ENCODE measurements at regions not wholly inside any gene's neighbourhood (a gene's known extent, or its start where the extent isn't known, plus 50 kb on each side); places are given as distances from the start of the nearest gene placed in this dataset.

GRCh38 chr4:136112116-136112515, 1420.2 kb downstream of the PCDH18 start:
- no peaks in the 10 kb centered on the region for H3K4me1 Mint-ChIP-seq (ENCODE audit: low read depth)
- H3K27ac Mint-ChIP-seq: no peak overlapping the region
- ATAC-seq (replicated peaks in 1 of 2): no peak

GRCh38 chr4:136106753-136107152, 1425.5 kb downstream of the PCDH18 start:
- H3K36me3 Mint-ChIP-seq (ENCODE audit: insufficient read depth in 2 of 2): no peaks in the 10 kb centered on the region
- no peak overlapping the region for H3K4me3 Mint-ChIP-seq
- H3K4me1 Mint-ChIP-seq (ENCODE audit: low read depth): no peaks in the 10 kb centered on the region
- H3K27me3 Mint-ChIP-seq (ENCODE audit: low read depth): no peaks in the 10 kb centered on the region
- no peak for DNase-seq
- H3K27ac Mint-ChIP-seq: no peak overlapping the region
- no peaks in the 10 kb centered on the region for H3K9me3 Mint-ChIP-seq
- no peak for ATAC-seq (replicated peaks in 1 of 2)

More at GRCh38 chr4:136112116-136112515, 1420.2 kb downstream of the PCDH18 start:
- Mint-ChIP-seq H3K36me3 (ENCODE audit: insufficient read depth in 2 of 2) (no peaks in the 10 kb centered on the region), H3K4me3 (no peak overlapping the region), H3K9me3 (peaks cover 0 to 1% of the 10 kb centered on the region in 2 donors), H3K27me3 (ENCODE audit: low read depth) (no peaks in the 10 kb centered on the region)
- no peak for DNase-seq

- Mint-ChIP-seq H3K27me3 (ENCODE audit: low read depth) (no peaks in the 10 kb centered on the region), H3K9me3 (no peaks in the 10 kb centered on the region), H3K4me3 (no peak overlapping the region), H3K27ac (no peak overlapping the region), H3K36me3 (ENCODE audit: insufficient read depth in 2 of 2) (no peaks in the 10 kb centered on the region), H3K4me1 (ENCODE audit: low read depth) (no peaks in the 10 kb centered on the region)
- no peak for ATAC-seq (replicated peaks in 1 of 2)
- DNase-seq: no peak
Observed at GRCh38 chr4:136103616-136104015, 1428.7 kb downstream of the PCDH18 start.

GRCh38 chr4:136097676-136098075, 1434.6 kb downstream of the PCDH18 start:
- Mint-ChIP-seq H3K4me1 (ENCODE audit: low read depth) (no peaks in the 10 kb centered on the region), H3K9me3 (peaks cover 2% of the 10 kb centered on the region in 2 donors), H3K27ac (no peak overlapping the region), H3K36me3 (ENCODE audit: insufficient read depth in 2 of 2) (no peaks in the 10 kb centered on the region), H3K4me3 (no peak overlapping the region), H3K27me3 (ENCODE audit: low read depth) (no peaks in the 10 kb centered on the region)
- no peak for DNase-seq
- ATAC-seq (replicated peaks in 1 of 2): no peak

- DNase-seq: no peak
- Mint-ChIP-seq H3K4me1 (ENCODE audit: low read depth) (no peaks in the 10 kb centered on the region), H3K27me3 (ENCODE audit: low read depth) (no peaks in the 10 kb centered on the region), H3K9me3 (peaks cover 0 to 2% of the 10 kb centered on the region in 2 donors), H3K4me3 (no peak overlapping the region), H3K36me3 (ENCODE audit: insufficient read depth in 2 of 2) (no peaks in the 10 kb centered on the region), H3K27ac (no peak overlapping the region)
- no peak for ATAC-seq (replicated peaks in 1 of 2)
Observed at GRCh38 chr4:136088211-136088867, 1444.0 kb downstream of the PCDH18 start.

GRCh38 chr4:136078976-136079375, 1453.3 kb downstream of the PCDH18 start:
- Mint-ChIP-seq H3K27me3 (ENCODE audit: low read depth) (no peaks in the 10 kb centered on the region), H3K36me3 (ENCODE audit: insufficient read depth in 2 of 2) (no peaks in the 10 kb centered on the region), H3K27ac (no peak overlapping the region), H3K4me1 (ENCODE audit: low read depth) (no peaks in the 10 kb centered on the region), H3K4me3 (no peak overlapping the region), H3K9me3 (peaks cover 5% of the 10 kb centered on the region in 2 donors)
- no peak for DNase-seq
- no peak for ATAC-seq (replicated peaks in 1 of 2)

- DNase-seq (no peak), ATAC-seq (replicated peaks in 1 of 2) (no peak)
- no peaks in the 10 kb centered on the region for H3K4me1 Mint-ChIP-seq (ENCODE audit: low read depth)
- H3K27me3 Mint-ChIP-seq (ENCODE audit: low read depth): no peaks in the 10 kb centered on the region
- H3K27ac Mint-ChIP-seq: no peak overlapping the region
- H3K36me3 Mint-ChIP-seq (ENCODE audit: insufficient read depth in 2 of 2): no peaks in the 10 kb centered on the region
- peaks cover 1 to 2% of the 10 kb centered on the region in 2 donors for H3K9me3 Mint-ChIP-seq
- no peak overlapping the region for H3K4me3 Mint-ChIP-seq
Observed at GRCh38 chr4:136056748-136057147, 1475.5 kb downstream of the PCDH18 start.

- H3K9me3 Mint-ChIP-seq: peaks cover 1 to 2% of the 10 kb centered on the region in 2 donors
- ATAC-seq (replicated peaks in 1 of 2): no peak
Observed at GRCh38 chr4:136055360-136055759, 1476.9 kb downstream of the PCDH18 start.

GRCh38 chr4:136036744-136037143, 1495.5 kb downstream of the PCDH18 start:
- no peak overlapping the region for H3K27ac Mint-ChIP-seq
- no peak overlapping the region for H3K4me3 Mint-ChIP-seq
- DNase-seq (no peak), ATAC-seq (replicated peaks in 1 of 2) (no peak)
- H3K9me3 Mint-ChIP-seq: peaks cover 2 to 8% of the 10 kb centered on the region in 2 donors
- H3K4me1 Mint-ChIP-seq (ENCODE audit: low read depth): no peaks in the 10 kb centered on the region
- H3K27me3 Mint-ChIP-seq (ENCODE audit: low read depth): no peaks in the 10 kb centered on the region
- no peaks in the 10 kb centered on the region for H3K36me3 Mint-ChIP-seq (ENCODE audit: insufficient read depth in 2 of 2)

More at GRCh38 chr4:136055360-136055759, 1476.9 kb downstream of the PCDH18 start:
- Mint-ChIP-seq H3K4me1 (ENCODE audit: low read depth) (no peaks in the 10 kb centered on the region), H3K27me3 (ENCODE audit: low read depth) (no peaks in the 10 kb centered on the region), H3K4me3 (no peak overlapping the region), H3K36me3 (ENCODE audit: insufficient read depth in 2 of 2) (no peaks in the 10 kb centered on the region), H3K27ac (no peak overlapping the region)
- no peak for DNase-seq

- H3K4me1 Mint-ChIP-seq (ENCODE audit: low read depth): no peaks in the 10 kb centered on the region
- H3K9me3 Mint-ChIP-seq: peaks cover 2 to 12% of the 10 kb centered on the region in 2 donors
- H3K4me3 Mint-ChIP-seq: no peak overlapping the region
- ATAC-seq (replicated peaks in 1 of 2): no peak
- no peak for DNase-seq
- H3K36me3 Mint-ChIP-seq (ENCODE audit: insufficient read depth in 2 of 2): no peaks in the 10 kb centered on the region
- no peaks in the 10 kb centered on the region for H3K27me3 Mint-ChIP-seq (ENCODE audit: low read depth)
- no peak overlapping the region for H3K27ac Mint-ChIP-seq
Observed at GRCh38 chr4:136032391-136032790, 1499.9 kb downstream of the PCDH18 start.

GRCh38 chr4:136025540-136025939, 1506.8 kb downstream of the PCDH18 start:
- peaks cover 9 to 19% of the 10 kb centered on the region in 2 donors for H3K9me3 Mint-ChIP-seq
- H3K27me3 Mint-ChIP-seq (ENCODE audit: low read depth): no peaks in the 10 kb centered on the region
- no peaks in the 10 kb centered on the region for H3K4me1 Mint-ChIP-seq (ENCODE audit: low read depth)
- H3K4me3 Mint-ChIP-seq: no peak overlapping the region
- no peaks in the 10 kb centered on the region for H3K36me3 Mint-ChIP-seq (ENCODE audit: insufficient read depth in 2 of 2)
- ATAC-seq (replicated peaks in 1 of 2): no peak
- no peak for DNase-seq
- no peak overlapping the region for H3K27ac Mint-ChIP-seq

- no peaks in the 10 kb centered on the region for H3K4me1 Mint-ChIP-seq (ENCODE audit: low read depth)
- peaks cover 0 to 2% of the 10 kb centered on the region in 2 donors for H3K9me3 Mint-ChIP-seq
- DNase-seq (no peak), ATAC-seq (replicated peaks in 1 of 2) (no peak)
- H3K4me3 Mint-ChIP-seq: no peak overlapping the region
- no peak overlapping the region for H3K27ac Mint-ChIP-seq
- H3K27me3 Mint-ChIP-seq (ENCODE audit: low read depth): no peaks in the 10 kb centered on the region
- no peaks in the 10 kb centered on the region for H3K36me3 Mint-ChIP-seq (ENCODE audit: insufficient read depth in 2 of 2)
Observed at GRCh38 chr4:136017556-136017955, 1514.7 kb downstream of the PCDH18 start.

- H3K36me3 Mint-ChIP-seq (ENCODE audit: insufficient read depth in 2 of 2): no peaks in the 10 kb centered on the region
- H3K27me3 Mint-ChIP-seq (ENCODE audit: low read depth): no peaks in the 10 kb centered on the region
- no peak for ATAC-seq (replicated peaks in 1 of 2)
- no peaks in the 10 kb centered on the region for H3K4me1 Mint-ChIP-seq (ENCODE audit: low read depth)
- H3K9me3 Mint-ChIP-seq: no peaks in the 10 kb centered on the region
- H3K4me3 Mint-ChIP-seq: no peak overlapping the region
- no peak overlapping the region for H3K27ac Mint-ChIP-seq
- no peak for DNase-seq
Observed at GRCh38 chr4:136012220-136012619, 1520.1 kb downstream of the PCDH18 start.

- H3K9me3 Mint-ChIP-seq: no peaks in the 10 kb centered on the region
- no peak for ATAC-seq (replicated peaks in 1 of 2)
- H3K36me3 Mint-ChIP-seq (ENCODE audit: insufficient read depth in 2 of 2): no peaks in the 10 kb centered on the region
- no peak overlapping the region for H3K4me3 Mint-ChIP-seq
- no peaks in the 10 kb centered on the region for H3K27me3 Mint-ChIP-seq (ENCODE audit: low read depth)
- no peak for DNase-seq
- H3K27ac Mint-ChIP-seq: no peak overlapping the region
- H3K4me1 Mint-ChIP-seq (ENCODE audit: low read depth): no peaks in the 10 kb centered on the region
Observed at GRCh38 chr4:136009258-136009832, 1522.9 kb downstream of the PCDH18 start.
